ENCODE measurements at regions not wholly inside any gene's neighbourhood (a gene's known extent, or its start where the extent isn't known, plus 50 kb on each side); places are given as distances from the start of the nearest gene placed in this dataset.
A peak's percentile ranks its signal among the peaks of the same experiment; 100 is the strongest.

DNA sequence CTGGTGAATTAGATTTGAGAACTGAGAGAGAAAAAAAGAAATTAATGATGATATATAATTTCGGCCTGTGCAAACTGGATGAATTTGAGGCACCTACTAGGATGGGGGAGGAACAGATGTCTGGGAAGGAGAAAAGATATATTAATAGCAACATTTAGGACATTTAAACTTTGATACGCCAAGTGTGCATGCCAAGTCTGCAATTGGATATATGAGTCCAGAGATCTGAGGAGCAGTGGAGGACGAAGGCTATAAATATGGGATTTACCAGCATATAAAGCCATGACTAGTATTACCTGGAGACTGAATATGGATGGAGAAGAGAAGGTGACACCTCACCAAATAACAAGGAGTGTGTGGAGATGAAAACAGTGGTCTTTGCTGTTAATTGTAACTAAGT lies 272.6 kb upstream of the HSF2 start:
- H3K9me3 Mint-ChIP-seq = peaks cover 0 to 14% (median 2%) of the 10 kb centered on the region in 7 donors
- H3K27me3 ChIP-seq (ENCODE audit: control insufficient read depth, insufficient read depth, low read length) = no peaks in the 10 kb centered on the region
- H3K4me1 Mint-ChIP-seq = no peaks in the 10 kb centered on the region
- ATAC-seq (ENCODE audit: low read depth in 2 of 2) = no peak
- H3K36me3 Mint-ChIP-seq = no peaks in the 10 kb centered on the region
- no peak overlapping the region for H3K27ac ChIP-seq (ENCODE audit: insufficient read depth, low read length, poor library complexity, severe bottlenecking)
- no peak overlapping the region for H3K4me3 Mint-ChIP-seq
- no peaks in the 10 kb centered on the region for H3K4me1 ChIP-seq (ENCODE audit: control insufficient read depth, insufficient read depth, low read length, poor library complexity, severe bottlenecking)
- H3K4me3 ChIP-seq (ENCODE audit: low read depth, low read length) = no peak overlapping the region
- H3K27ac Mint-ChIP-seq = no peak overlapping the region
- no peaks in the 10 kb centered on the region for H3K27me3 Mint-ChIP-seq
- no peaks in the 10 kb centered on the region for H3K36me3 ChIP-seq (ENCODE audit: control insufficient read depth, insufficient read depth, low read length)
- no peaks in the 10 kb centered on the region for H3K9me3 ChIP-seq (ENCODE audit: control insufficient read depth in 2 of 2, low read length in 2 of 2)
- no peak for DNase-seq

DNA sequence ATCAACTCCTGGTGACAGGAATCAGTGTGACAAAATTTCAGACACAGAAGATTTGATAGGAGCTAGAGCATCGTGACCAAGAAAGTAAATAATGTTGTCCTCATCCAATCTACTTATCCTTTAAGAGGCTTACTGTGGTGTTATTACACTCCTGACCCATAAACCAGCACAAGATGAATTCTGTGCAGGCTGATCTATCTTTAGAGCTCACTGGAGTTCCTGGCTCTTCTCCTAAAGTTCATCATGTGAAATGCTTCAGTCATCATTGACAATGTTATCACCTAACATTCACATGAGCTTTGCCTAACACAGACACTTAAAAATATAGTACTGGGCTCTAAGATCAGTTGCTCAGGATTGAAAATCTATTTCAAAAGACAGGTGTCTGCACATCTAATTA lies 271.0 kb upstream of the HSF2 start:
- DNase-seq = no peak
- H3K27ac ChIP-seq (ENCODE audit: insufficient read depth, low read length, poor library complexity, severe bottlenecking) = no peak overlapping the region
- no peak overlapping the region for H3K4me3 ChIP-seq (ENCODE audit: low read depth, low read length)
- H3K4me1 ChIP-seq (ENCODE audit: control insufficient read depth, insufficient read depth, low read length, poor library complexity, severe bottlenecking) = no peaks in the 10 kb centered on the region
- H3K9me3 ChIP-seq (ENCODE audit: control insufficient read depth in 2 of 2, low read length in 2 of 2) = no peaks in the 10 kb centered on the region
- Mint-ChIP-seq H3K27ac (no peak overlapping the region), H3K27me3 (no peaks in the 10 kb centered on the region), H3K36me3 (no peaks in the 10 kb centered on the region), H3K4me3 (no peak overlapping the region), H3K4me1 (no peaks in the 10 kb centered on the region), H3K9me3 (peaks cover 0 to 19% (median 2%) of the 10 kb centered on the region in 7 donors)
- ATAC-seq (ENCODE audit: low read depth in 2 of 2) = no peak
- no peaks in the 10 kb centered on the region for H3K27me3 ChIP-seq (ENCODE audit: control insufficient read depth, insufficient read depth, low read length)
- no peaks in the 10 kb centered on the region for H3K36me3 ChIP-seq (ENCODE audit: control insufficient read depth, insufficient read depth, low read length)

DNA sequence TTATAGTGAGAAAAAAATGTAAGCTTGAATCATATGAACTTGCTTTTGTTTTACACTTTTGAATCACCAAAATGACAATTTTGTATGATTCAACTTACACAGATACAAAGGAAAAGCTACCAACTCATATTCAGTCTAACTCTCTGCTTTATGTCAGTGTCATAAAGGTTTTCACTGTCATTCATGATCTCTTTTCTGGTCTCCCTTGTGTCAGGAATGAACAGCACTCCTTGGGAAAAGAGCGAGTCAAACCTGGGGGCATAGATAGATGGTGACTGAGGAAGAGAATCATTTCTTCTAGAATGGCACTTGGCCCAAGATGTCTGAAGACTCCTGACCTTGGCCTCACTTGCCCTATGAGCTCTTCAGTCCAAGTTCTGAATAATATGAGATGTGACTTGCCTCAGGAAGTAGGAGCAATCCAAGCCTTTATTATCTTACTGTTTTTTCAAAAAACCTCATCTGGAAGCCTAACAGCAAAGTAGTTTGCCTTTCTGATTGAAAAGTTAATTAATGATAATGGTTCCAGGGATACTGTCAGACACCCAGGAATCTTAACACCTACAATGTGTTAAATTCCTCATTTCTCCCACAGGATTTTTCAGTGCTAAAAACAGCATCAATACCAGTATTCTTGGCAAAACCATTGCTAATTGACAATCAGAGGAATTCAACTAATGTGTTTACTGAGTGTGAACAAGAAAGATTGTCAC lies 270.0 kb upstream of the HSF2 start:
- Histone ChIP-seq H3K4me3 (ENCODE audit: low read depth, low read length) (no peak overlapping the region), H3K9me3 (ENCODE audit: control insufficient read depth in 2 of 2, low read length in 2 of 2) (no peaks in the 10 kb centered on the region), H3K27me3 (ENCODE audit: control insufficient read depth, insufficient read depth, low read length) (no peaks in the 10 kb centered on the region), H3K27ac (ENCODE audit: insufficient read depth, low read length, poor library complexity, severe bottlenecking) (no peak overlapping the region), H3K4me1 (ENCODE audit: control insufficient read depth, insufficient read depth, low read length, poor library complexity, severe bottlenecking) (no peaks in the 10 kb centered on the region), H3K36me3 (ENCODE audit: control insufficient read depth, insufficient read depth, low read length) (no peaks in the 10 kb centered on the region)
- Mint-ChIP-seq H3K27ac (no peak overlapping the region), H3K4me1 (no peaks in the 10 kb centered on the region), H3K9me3 (peaks cover 0 to 19% (median 2%) of the 10 kb centered on the region in 7 donors), H3K4me3 (no peak overlapping the region), H3K27me3 (no peaks in the 10 kb centered on the region), H3K36me3 (no peaks in the 10 kb centered on the region)
- ATAC-seq (ENCODE audit: low read depth in 2 of 2) = no peak
- no peak for DNase-seq

DNA sequence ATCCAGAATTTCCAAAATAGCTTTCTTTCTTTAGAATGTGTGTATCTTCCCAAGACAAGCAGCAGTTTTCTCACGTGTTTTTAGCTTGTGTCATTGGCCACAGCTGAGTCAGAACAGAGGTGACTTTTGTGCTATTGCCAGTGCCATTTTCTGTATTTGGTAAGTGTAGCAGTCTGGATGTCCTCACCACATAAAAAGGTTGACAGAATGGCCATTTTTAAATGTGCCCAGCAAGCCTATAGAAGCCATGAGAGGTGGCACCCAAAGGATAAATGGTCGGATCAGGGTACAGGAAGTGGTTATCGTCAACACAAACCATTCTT lies 269.5 kb upstream of the HSF2 start:
- no peaks in the 10 kb centered on the region for H3K27me3 ChIP-seq (ENCODE audit: control insufficient read depth, insufficient read depth, low read length)
- no peaks in the 10 kb centered on the region for H3K9me3 ChIP-seq (ENCODE audit: control insufficient read depth in 2 of 2, low read length in 2 of 2)
- Mint-ChIP-seq H3K9me3 (peaks cover 0 to 19% (median 2%) of the 10 kb centered on the region in 7 donors), H3K4me3 (no peak overlapping the region), H3K27me3 (no peaks in the 10 kb centered on the region), H3K36me3 (no peaks in the 10 kb centered on the region), H3K4me1 (no peaks in the 10 kb centered on the region), H3K27ac (no peak overlapping the region)
- H3K4me3 ChIP-seq (ENCODE audit: low read depth, low read length) = no peak overlapping the region
- ATAC-seq (ENCODE audit: low read depth in 2 of 2) = no peak
- no peaks in the 10 kb centered on the region for H3K4me1 ChIP-seq (ENCODE audit: control insufficient read depth, insufficient read depth, low read length, poor library complexity, severe bottlenecking)
- peak in 1 of 3 donors; percentile 6 for DNase-seq
- no peaks in the 10 kb centered on the region for H3K36me3 ChIP-seq (ENCODE audit: control insufficient read depth, insufficient read depth, low read length)
- H3K27ac ChIP-seq (ENCODE audit: insufficient read depth, low read length, poor library complexity, severe bottlenecking) = no peak overlapping the region

DNA sequence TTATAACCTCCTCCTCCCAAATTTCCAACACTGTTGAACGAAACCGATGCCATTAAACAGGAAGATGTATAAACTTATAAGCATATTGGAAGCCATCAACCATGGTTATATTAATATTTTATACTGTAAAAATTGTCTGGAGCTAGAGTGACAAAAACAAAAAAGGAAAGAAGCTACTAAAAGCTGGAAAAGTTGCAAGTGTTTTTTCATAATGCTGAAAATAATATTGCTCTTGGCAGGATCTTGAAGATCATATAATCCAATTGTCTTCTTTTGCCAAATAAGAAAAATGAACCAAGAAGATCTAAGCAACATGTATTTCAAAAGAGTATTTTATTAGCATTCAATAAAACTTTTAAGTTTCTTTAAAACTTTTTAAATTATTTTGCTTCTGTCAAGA lies 268.9 kb upstream of the HSF2 start:
- Histone ChIP-seq H3K9me3 (ENCODE audit: control insufficient read depth in 2 of 2, low read length in 2 of 2) (no peaks in the 10 kb centered on the region), H3K27ac (ENCODE audit: insufficient read depth, low read length, poor library complexity, severe bottlenecking) (no peak overlapping the region), H3K36me3 (ENCODE audit: control insufficient read depth, insufficient read depth, low read length) (no peaks in the 10 kb centered on the region), H3K4me3 (ENCODE audit: low read depth, low read length) (no peak overlapping the region), H3K4me1 (ENCODE audit: control insufficient read depth, insufficient read depth, low read length, poor library complexity, severe bottlenecking) (no peaks in the 10 kb centered on the region), H3K27me3 (ENCODE audit: control insufficient read depth, insufficient read depth, low read length) (no peaks in the 10 kb centered on the region)
- H3K27ac Mint-ChIP-seq = no peak overlapping the region
- H3K27me3 Mint-ChIP-seq = no peaks in the 10 kb centered on the region
- DNase-seq (no peak), ATAC-seq (ENCODE audit: low read depth in 2 of 2) (no peak)
- no peaks in the 10 kb centered on the region for H3K36me3 Mint-ChIP-seq
- no peaks in the 10 kb centered on the region for H3K4me1 Mint-ChIP-seq
- peaks cover 0 to 19% (median 2%) of the 10 kb centered on the region in 7 donors for H3K9me3 Mint-ChIP-seq
- H3K4me3 Mint-ChIP-seq = no peak overlapping the region

DNA sequence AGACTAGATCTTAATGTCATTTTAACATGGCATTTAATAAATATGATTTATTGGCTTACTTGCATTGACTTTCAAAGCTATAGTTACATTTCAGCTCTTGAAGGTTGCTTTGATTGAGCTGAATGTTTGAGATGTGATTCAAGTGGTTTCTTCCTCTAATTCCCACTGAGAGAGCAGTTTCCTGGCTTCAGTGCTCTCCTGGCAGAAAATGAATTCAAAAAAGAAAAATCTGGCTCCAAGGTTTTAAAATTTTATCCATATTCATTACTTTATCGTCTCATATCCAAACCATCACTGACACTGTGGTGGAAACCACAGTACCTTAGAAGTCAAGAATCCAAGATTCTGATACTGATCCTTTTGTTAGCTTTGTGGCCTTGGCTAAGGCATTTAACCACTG lies 263.1 kb upstream of the HSF2 start:
- H3K36me3 ChIP-seq (ENCODE audit: control insufficient read depth, insufficient read depth, low read length) = no peaks in the 10 kb centered on the region
- no peaks in the 10 kb centered on the region for H3K9me3 ChIP-seq (ENCODE audit: control insufficient read depth in 2 of 2, low read length in 2 of 2)
- Mint-ChIP-seq H3K36me3 (no peaks in the 10 kb centered on the region), H3K4me1 (no peaks in the 10 kb centered on the region), H3K27ac (no peak overlapping the region), H3K27me3 (no peaks in the 10 kb centered on the region), H3K4me3 (no peak overlapping the region), H3K9me3 (peaks cover 0 to 5% (median 0%) of the 10 kb centered on the region in 7 donors)
- ATAC-seq (ENCODE audit: low read depth in 2 of 2) = no peak
- no peaks in the 10 kb centered on the region for H3K27me3 ChIP-seq (ENCODE audit: control insufficient read depth, insufficient read depth, low read length)
- DNase-seq = no peak
- no peak overlapping the region for H3K27ac ChIP-seq (ENCODE audit: insufficient read depth, low read length, poor library complexity, severe bottlenecking)
- no peak overlapping the region for H3K4me3 ChIP-seq (ENCODE audit: low read depth, low read length)
- no peaks in the 10 kb centered on the region for H3K4me1 ChIP-seq (ENCODE audit: control insufficient read depth, insufficient read depth, low read length, poor library complexity, severe bottlenecking)

DNA sequence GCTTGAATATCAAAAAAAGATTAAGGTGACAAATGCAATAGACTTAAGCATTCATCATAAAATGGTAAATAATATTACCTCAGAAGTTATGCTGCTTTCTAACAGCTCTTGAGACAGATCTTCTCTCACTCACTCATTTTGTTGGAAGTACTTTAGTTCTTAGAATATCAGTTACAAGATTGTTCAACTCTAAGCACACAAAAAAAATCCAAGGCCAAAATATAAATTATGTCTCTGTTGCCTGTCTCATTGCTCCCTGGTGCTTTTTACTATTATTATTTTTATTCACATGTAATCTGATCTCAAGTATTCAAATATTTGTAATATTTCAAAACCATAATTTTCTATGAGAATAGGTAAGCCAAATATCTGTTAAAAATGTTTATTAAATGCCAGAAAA lies 259.4 kb upstream of the HSF2 start:
- H3K4me1 Mint-ChIP-seq = no peaks in the 10 kb centered on the region
- no peaks in the 10 kb centered on the region for H3K27me3 Mint-ChIP-seq
- Histone ChIP-seq H3K27me3 (ENCODE audit: control insufficient read depth, insufficient read depth, low read length) (no peaks in the 10 kb centered on the region), H3K4me3 (ENCODE audit: low read depth, low read length) (no peak overlapping the region), H3K9me3 (ENCODE audit: control insufficient read depth in 2 of 2, low read length in 2 of 2) (no peaks in the 10 kb centered on the region), H3K4me1 (ENCODE audit: control insufficient read depth, insufficient read depth, low read length, poor library complexity, severe bottlenecking) (no peaks in the 10 kb centered on the region), H3K36me3 (ENCODE audit: control insufficient read depth, insufficient read depth, low read length) (no peaks in the 10 kb centered on the region), H3K27ac (ENCODE audit: insufficient read depth, low read length, poor library complexity, severe bottlenecking) (no peak overlapping the region)
- ATAC-seq (ENCODE audit: low read depth in 2 of 2) (no peak), DNase-seq (no peak)
- no peak overlapping the region for H3K27ac Mint-ChIP-seq
- no peaks in the 10 kb centered on the region for H3K36me3 Mint-ChIP-seq
- peaks cover 0 to 1% (median 0%) of the 10 kb centered on the region in 7 donors for H3K9me3 Mint-ChIP-seq
- no peak overlapping the region for H3K4me3 Mint-ChIP-seq

DNA sequence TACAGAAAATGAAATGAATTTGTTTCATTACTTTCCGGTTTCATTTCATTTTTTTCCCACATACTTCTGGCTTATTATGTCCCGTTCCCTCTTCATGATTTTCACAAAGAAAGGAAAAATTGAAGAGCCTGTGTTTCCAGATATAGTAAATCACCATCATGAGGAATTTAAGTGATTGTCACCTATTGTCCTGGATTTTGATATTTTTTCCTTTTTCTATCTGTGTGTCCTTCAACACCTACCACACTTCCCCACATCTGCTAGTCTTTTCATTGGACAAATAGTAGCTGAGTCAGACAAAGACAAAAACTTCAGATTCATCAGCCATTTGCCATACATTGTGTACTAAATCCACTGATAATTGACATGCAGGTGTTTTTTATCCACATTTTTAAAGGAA lies 258.2 kb upstream of the HSF2 start:
- Histone ChIP-seq H3K4me3 (ENCODE audit: low read depth, low read length) (no peak overlapping the region), H3K27me3 (ENCODE audit: control insufficient read depth, insufficient read depth, low read length) (no peaks in the 10 kb centered on the region), H3K9me3 (ENCODE audit: control insufficient read depth in 2 of 2, low read length in 2 of 2) (no peaks in the 10 kb centered on the region), H3K36me3 (ENCODE audit: control insufficient read depth, insufficient read depth, low read length) (no peaks in the 10 kb centered on the region), H3K27ac (ENCODE audit: insufficient read depth, low read length, poor library complexity, severe bottlenecking) (no peak overlapping the region), H3K4me1 (ENCODE audit: control insufficient read depth, insufficient read depth, low read length, poor library complexity, severe bottlenecking) (no peaks in the 10 kb centered on the region)
- H3K4me3 Mint-ChIP-seq = no peak overlapping the region
- H3K4me1 Mint-ChIP-seq = no peaks in the 10 kb centered on the region
- ATAC-seq (ENCODE audit: low read depth in 2 of 2) (no peak), DNase-seq (no peak)
- H3K9me3 Mint-ChIP-seq = peaks cover 0 to 1% (median 0%) of the 10 kb centered on the region in 7 donors
- no peaks in the 10 kb centered on the region for H3K27me3 Mint-ChIP-seq
- no peak overlapping the region for H3K27ac Mint-ChIP-seq
- no peaks in the 10 kb centered on the region for H3K36me3 Mint-ChIP-seq

Data from CD4-positive, CD25-positive, alpha-beta regulatory T cell (primary cell).